CD14-positive monocyte (primary cell): ENCODE measurements at regions not wholly inside any gene's neighbourhood (a gene's known extent, or its start where the extent isn't known, plus 50 kb on each side); places are given as distances from the start of the nearest gene placed in this dataset.

ENCODE experiments used
- DNase-seq, 3 donors: peaks; one replicate each; pipeline ENCODE4 v3.0.0-alpha.2; 2011 to 2022
- H2AFZ ChIP-seq: 2 replicates; pipeline ENCODE4 v1.6.0; 2012; ENCODE audit warnings: mild to moderate bottlenecking, low read depth, low read length, inconsistent platforms; ENCODE audit not compliant: insufficient read depth, poor library complexity, severe bottlenecking
- H3K27ac ChIP-seq, 2 donors: 1 replicate in 1 of 2; 2 replicates in 1 of 2; pipeline ENCODE4 v1.5.1; 2012 to 2013; ENCODE audit warnings: low read length in 2 of 2, control low read depth in 1 of 2, inconsistent platforms in 1 of 2, low read depth in 1 of 2, mild to moderate bottlenecking in 1 of 2
- H3K27me3 ChIP-seq, 2 donors: one replicate each; pipeline versions ENCODE4 v1.6.0 to v1.6.1; 2011 to 2013; ENCODE audit warnings: low read length in 2 of 2; ENCODE audit not compliant: control insufficient read depth in 2 of 2, insufficient read depth in 2 of 2
- H3K36me3 ChIP-seq, 2 donors: replicated peaks in 1 of 2; 1 replicate in 1 of 2; 2 replicates in 1 of 2; pipeline versions ENCODE4 v1.5.1 to v1.6.1; 2012 to 2013; ENCODE audit warnings: low read length in 2 of 2, control low read depth in 1 of 2, inconsistent platforms in 1 of 2, mild to moderate bottlenecking in 1 of 2; ENCODE audit not compliant: insufficient read depth in 2 of 2, control insufficient read depth in 1 of 2
- H3K4me1 ChIP-seq, 2 donors: 1 replicate in 1 of 2; 2 replicates in 1 of 2; pipeline versions ENCODE4 v1.5.1 to v1.6.1; 2012 to 2013; ENCODE audit warnings: low read length in 2 of 2, control low read depth in 1 of 2, inconsistent platforms in 1 of 2, mild to moderate bottlenecking in 1 of 2, moderate library complexity in 1 of 2; ENCODE audit not compliant: insufficient read depth in 2 of 2, control insufficient read depth in 1 of 2
- H3K4me2 ChIP-seq: replicated peaks from 2 replicates; pipeline ENCODE3; 2012; ENCODE audit warnings: low read length, moderate library complexity, mild to moderate bottlenecking; ENCODE audit not compliant: poor library complexity, severe bottlenecking; ENCODE audit errors: extremely low read depth
- H3K4me3 ChIP-seq, 3 experiments: fragments of 200-600 bp in 1 of 3; sonication (generic) in 1 of 3; replicated peaks in 1 of 3; 1 replicate in 2 of 3; 2 replicates in 1 of 3; pipeline ENCODE4 v1.5.1; 2011 to 2013; ENCODE audit warnings: low read length in 3 of 3, mild to moderate bottlenecking in 3 of 3, control low read depth in 2 of 3, low read depth in 2 of 3, inconsistent platforms in 1 of 3, moderate library complexity in 1 of 3
- H3K79me2 ChIP-seq: 2 replicates; pipeline ENCODE4 v1.6.0; 2012; ENCODE audit warnings: mild to moderate bottlenecking, control low read depth, inconsistent platforms, low read length, moderate library complexity; ENCODE audit not compliant: insufficient read depth
- H3K9ac ChIP-seq: 2 replicates; pipeline ENCODE4 v1.6.0; 2017; ENCODE audit warnings: low read length, mild to moderate bottlenecking; ENCODE audit not compliant: insufficient read depth, poor library complexity, severe bottlenecking
- H3K9me3 ChIP-seq, 2 donors: replicated peaks in 1 of 2; 1 replicate in 1 of 2; 2 replicates in 1 of 2; pipeline versions ENCODE4 v1.5.1 to v1.6.1; 2012 to 2013; ENCODE audit warnings: low read length in 2 of 2, control low read depth in 1 of 2; ENCODE audit not compliant: control insufficient read depth in 1 of 2, insufficient read depth in 1 of 2
- H4K20me1 ChIP-seq: 2 replicates; pipeline ENCODE4 v1.6.0; 2012; ENCODE audit warnings: mild to moderate bottlenecking, low read length, control low read depth, moderate library complexity; ENCODE audit not compliant: insufficient read depth
- H3K27ac Mint-ChIP-seq, 7 donors: one replicate each; pipeline ENCODE4 v1.8.0; 2020; ENCODE audit warnings: mild to moderate bottlenecking in 7 of 7, mixed read lengths in 7 of 7, moderate library complexity in 6 of 7, inconsistent platforms in 2 of 7
- H3K27me3 Mint-ChIP-seq, 3 donors: one replicate each; pipeline ENCODE4 v1.8.0; 2021 to 2022; ENCODE audit warnings: low read depth in 3 of 3, mild to moderate bottlenecking in 3 of 3, mixed read lengths in 3 of 3, moderate library complexity in 3 of 3, inconsistent platforms in 1 of 3
- H3K36me3 Mint-ChIP-seq, 2 donors: one replicate each; pipeline ENCODE4 v1.8.0; 2020; ENCODE audit warnings: mixed read lengths in 2 of 2, inconsistent platforms in 1 of 2, mild to moderate bottlenecking in 1 of 2
- H3K4me1 Mint-ChIP-seq: one replicate; pipeline ENCODE4 v1.8.0; 2020; ENCODE audit warnings: mild to moderate bottlenecking, mixed read lengths
- H3K4me3 Mint-ChIP-seq, 2 donors: one replicate each; pipeline ENCODE4 v1.8.0; 2020; ENCODE audit warnings: mild to moderate bottlenecking in 2 of 2, mixed read lengths in 2 of 2, moderate library complexity in 1 of 2
- H3K9me3 Mint-ChIP-seq, 7 donors: one replicate each; pipeline ENCODE4 v1.8.0; 2020 to 2022; ENCODE audit warnings: mixed read lengths in 7 of 7, mild to moderate bottlenecking in 6 of 7, moderate library complexity in 6 of 7, inconsistent platforms in 2 of 7
- whole genome bisulfite sequencing: methylation state at CpG from one replicate; pipeline ENCODE4 v1.1.5; 2013; ENCODE audit warnings: missing lambda C conversion rate; ENCODE audit not compliant: insufficient coverage; 5-methylcytosine and 5-hydroxymethylcytosine counted together
- intact Hi-C, 2 donors: fragments of 100-400 bp; cut with micrococcal nuclease; formaldehyde crosslinking; loops; one replicate each; pipeline versions ENCODE4 v1.15.0 to v1.15.1; 2023
- TF ChIP-seq, protein P1 (sequence below): fragments of 200-600 bp; IDR thresholded peaks from one replicate; pipeline ENCODE4 v1.8.0; 2022; ENCODE audit warnings: antibody characterized with exemption, mild to moderate bottlenecking

- no peaks in the 10 kb centered on the region for H3K9me3 Mint-ChIP-seq
- Histone ChIP-seq H3K27me3 (no peaks in the 10 kb centered on the region), H3K27ac (no peak overlapping the region), H3K4me3 (no peak overlapping the region), H3K4me1 (peaks cover 6 to 12% of the 10 kb centered on the region in 2 donors), H3K9me3 (no peaks in the 10 kb centered on the region), H3K4me2 (no peak overlapping the region), H3K36me3 (no peaks in the 10 kb centered on the region), H3K79me2 (no peaks in the 10 kb centered on the region), H3K9ac (no peak overlapping the region), H2AFZ (no peak overlapping the region), H4K20me1 (no peaks in the 10 kb centered on the region)
- H3K27ac Mint-ChIP-seq = no peak overlapping the region
- TF ChIP-seq, protein P1, sequence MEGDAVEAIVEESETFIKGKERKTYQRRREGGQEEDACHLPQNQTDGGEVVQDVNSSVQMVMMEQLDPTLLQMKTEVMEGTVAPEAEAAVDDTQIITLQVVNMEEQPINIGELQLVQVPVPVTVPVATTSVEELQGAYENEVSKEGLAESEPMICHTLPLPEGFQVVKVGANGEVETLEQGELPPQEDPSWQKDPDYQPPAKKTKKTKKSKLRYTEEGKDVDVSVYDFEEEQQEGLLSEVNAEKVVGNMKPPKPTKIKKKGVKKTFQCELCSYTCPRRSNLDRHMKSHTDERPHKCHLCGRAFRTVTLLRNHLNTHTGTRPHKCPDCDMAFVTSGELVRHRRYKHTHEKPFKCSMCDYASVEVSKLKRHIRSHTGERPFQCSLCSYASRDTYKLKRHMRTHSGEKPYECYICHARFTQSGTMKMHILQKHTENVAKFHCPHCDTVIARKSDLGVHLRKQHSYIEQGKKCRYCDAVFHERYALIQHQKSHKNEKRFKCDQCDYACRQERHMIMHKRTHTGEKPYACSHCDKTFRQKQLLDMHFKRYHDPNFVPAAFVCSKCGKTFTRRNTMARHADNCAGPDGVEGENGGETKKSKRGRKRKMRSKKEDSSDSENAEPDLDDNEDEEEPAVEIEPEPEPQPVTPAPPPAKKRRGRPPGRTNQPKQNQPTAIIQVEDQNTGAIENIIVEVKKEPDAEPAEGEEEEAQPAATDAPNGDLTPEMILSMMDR = no peak
- no peaks in the 10 kb centered on the region for H3K36me3 Mint-ChIP-seq
- peaks cover 6% of the 10 kb centered on the region for H3K4me1 Mint-ChIP-seq
- intact Hi-C loops = loop anchor here (5.0 to 10.0 kb wide), 2 partner anchors 240 to 242 kb away; no protein-coding TSS in a partner anchor
- no CpG with 5 or more reads among the region's 1 CpG for WGBS
- H3K27me3 Mint-ChIP-seq = no peaks in the 10 kb centered on the region
- DNase-seq = no peak
- no peak overlapping the region for H3K4me3 Mint-ChIP-seq
Measured at GRCh38 chr5:103474677-103475076, 87.9 kb downstream of the NUDT12 start.

GRCh38 chr5:103473725-103474124 is 88.9 kb downstream of the NUDT12 start:
- DNase-seq = no peak

More at GRCh38 chr5:103473725-103474124, 88.9 kb downstream of the NUDT12 start:
- no peaks in the 10 kb centered on the region for H3K27me3 ChIP-seq
- H3K9ac ChIP-seq = no peak overlapping the region
- peak overlapping the region; percentile 12 for H2AFZ ChIP-seq
- H3K4me3 ChIP-seq = no peak overlapping the region
- Mint-ChIP-seq H3K36me3 (no peaks in the 10 kb centered on the region), H3K27me3 (no peaks in the 10 kb centered on the region), H3K27ac (no peak overlapping the region), H3K9me3 (no peaks in the 10 kb centered on the region), H3K4me1 (peaks cover 6% of the 10 kb centered on the region), H3K4me3 (no peak overlapping the region)
- TF ChIP-seq, protein P1 = no peak
- H3K36me3 ChIP-seq = no peaks in the 10 kb centered on the region
- H4K20me1 ChIP-seq = no peaks in the 10 kb centered on the region
- no peak overlapping the region for H3K4me2 ChIP-seq
- intact Hi-C loops = loop anchor here in 1 of 2 donors (10.0 kb wide), 1 partner anchor 239 kb away; no protein-coding TSS in a partner anchor
- peaks cover 6 to 12% of the 10 kb centered on the region in 2 donors for H3K4me1 ChIP-seq
- no peak overlapping the region for H3K27ac ChIP-seq
- no peaks in the 10 kb centered on the region for H3K79me2 ChIP-seq
- no peaks in the 10 kb centered on the region for H3K9me3 ChIP-seq
